GM12878 (cell line): ENCODE measurements at regions not wholly inside any gene's neighbourhood (a gene's known extent, or its start where the extent isn't known, plus 50 kb on each side); places are given as distances from the start of the nearest gene placed in this dataset.

Source experiments
- ATAC-seq: fragments of 200-7000 bp; cut with Tn5 transposase; 3 replicates; pipeline ENCODE4 v1.9.1; 2020; ENCODE audit warnings: mild to moderate bottlenecking, moderate library complexity
- BruUV-seq: library from RNA; stranded (reverse); fragments of 400-500 nt; replicated peaks from 2 replicates; lab custom pipeline; 2021; lab: Mats Ljungman, UMichigan
- CTCF ChIA-PET: fragments of 300-600 bp; sonication (Branson Sonifier 250); formaldehyde crosslinking; extraction: SDS; loops from one replicate; lab custom pipeline; 2021; ENCODE audit warnings: inconsistent platforms; lab: Yijun Ruan, JAX
- POLR2A ChIA-PET: fragments of 350-600 bp; formaldehyde crosslinking; extraction: SDS; loops from one replicate; lab custom pipeline; 2021; ENCODE audit warnings: inconsistent platforms; lab: Charles Lee
- RAD21 ChIA-PET: fragments of 300-600 bp; sonication (Branson Sonifier 250); formaldehyde crosslinking; loops from one replicate; lab custom pipeline; 2023; ENCODE audit warnings: antibody characterized with exemption; ENCODE audit not compliant: unreplicated experiment; lab: Charles Lee
- SMC1A ChIA-PET: fragments of 300-600 bp; sonication (Branson Sonifier 250); formaldehyde crosslinking; loops from one replicate; lab custom pipeline; 2023; ENCODE audit not compliant: unreplicated experiment, uncharacterized antibody; lab: Charles Lee
- DNase-seq: peaks from one replicate; pipeline ENCODE4 v3.0.0-alpha.2; 2011; ENCODE audit warnings: low read depth, low spot score
- FAIRE-seq: peaks from 3 replicates; lab custom pipeline; 2011; peaks lifted over from hg19 to GRCh38; lab: Jason Lieb, UNC
- H2AFZ ChIP-seq: 2 replicates; pipeline ENCODE4 v1.6.0; 2011; ENCODE audit warnings: low read depth, low read length, control low read depth; ENCODE audit not compliant: control insufficient read depth
- H3K27ac ChIP-seq: 2 replicates; pipeline ENCODE4 v1.5.1; 2011; ENCODE audit warnings: control low read depth; ENCODE audit not compliant: control insufficient read depth, insufficient read depth
- H3K27me3 ChIP-seq, 2 experiments: replicated peaks in 1 of 2; 2 replicates each; pipeline versions ENCODE4 v1.6.0 to v1.6.1; 2011; ENCODE audit warnings: low read length in 1 of 2; ENCODE audit not compliant: control insufficient read depth in 2 of 2, insufficient read depth in 2 of 2
- H3K36me3 ChIP-seq, 2 experiments: 2 replicates each; pipeline ENCODE4 v1.5.1; 2011; ENCODE audit warnings: low read length in 1 of 2; ENCODE audit not compliant: control insufficient read depth in 2 of 2, insufficient read depth in 2 of 2
- H3K4me1 ChIP-seq: 2 replicates; pipeline ENCODE4 v1.6.1; 2011; ENCODE audit warnings: mild to moderate bottlenecking, low read length, moderate library complexity, mixed read lengths; ENCODE audit not compliant: control insufficient read depth, insufficient read depth
- H3K4me2 ChIP-seq: 2 replicates; pipeline ENCODE4 v1.6.0; 2011; ENCODE audit warnings: control low read depth; ENCODE audit not compliant: control insufficient read depth, insufficient read depth
- H3K4me3 ChIP-seq: fragments of 200-600 bp; sonication (generic); 2 replicates; pipeline ENCODE4 v1.5.1; 2016
- H3K79me2 ChIP-seq: 2 replicates; pipeline ENCODE4 v1.6.0; 2011; ENCODE audit warnings: low read length; ENCODE audit not compliant: control insufficient read depth, insufficient read depth
- H3K9ac ChIP-seq: 2 replicates; pipeline ENCODE4 v1.8.0; 2011; ENCODE audit warnings: low read length, control low read depth, mixed read lengths; ENCODE audit not compliant: control insufficient read depth, insufficient read depth
- H3K9me3 ChIP-seq: replicated peaks from 3 replicates; pipeline ENCODE4 v1.5.1; 2011; ENCODE audit warnings: mild to moderate bottlenecking, low read length; ENCODE audit not compliant: control insufficient read depth, insufficient read depth
- H4K20me1 ChIP-seq: 2 replicates; pipeline ENCODE4 v1.6.0; 2011; ENCODE audit not compliant: control insufficient read depth, insufficient read depth
- CREM ChIP-seq: IDR thresholded peaks from 2 replicates; pipeline ENCODE4 v1.6.1; 2014; ENCODE audit warnings: antibody characterized with exemption, low read depth
- E4F1 ChIP-seq: fragments of 450-650 bp; IDR thresholded peaks from 2 replicates; pipeline ENCODE4 v1.6.1; 2018; ENCODE audit warnings: borderline replicate concordance, mild to moderate bottlenecking; ENCODE audit not compliant: partially characterized antibody
- EGR1 ChIP-seq, 2 experiments: IDR thresholded peaks; 1 replicate in 1 of 2; 2 replicates in 1 of 2; pipeline ENCODE4 v1.6.1; 2011 to 2012; ENCODE audit warnings: low read depth in 2 of 2, low read length in 2 of 2, borderline replicate concordance in 1 of 2, mild to moderate bottlenecking in 1 of 2, moderate library complexity in 1 of 2
- IKZF1 ChIP-seq: fragments of 450-650 bp; conservative IDR thresholded peaks from 2 replicates; pipeline ENCODE4 v1.6.1; 2017; ENCODE audit warnings: antibody characterized with exemption, mild to moderate bottlenecking
- MLLT1 ChIP-seq: fragments of 450-650 bp; IDR thresholded peaks from 2 replicates; pipeline ENCODE4 v1.6.1; 2016; ENCODE audit warnings: mild to moderate bottlenecking
- NFXL1 ChIP-seq: fragments of 450-650 bp; IDR thresholded peaks from 2 replicates; pipeline ENCODE4 v1.6.1; 2017; ENCODE audit warnings: antibody characterized with exemption, mild to moderate bottlenecking, borderline replicate concordance
- PKNOX1 ChIP-seq: fragments of 450-650 bp; IDR thresholded peaks from 2 replicates; pipeline ENCODE4 v1.6.1; 2016; ENCODE audit warnings: mild to moderate bottlenecking
- RAD51 ChIP-seq: fragments of 450-650 bp; IDR thresholded peaks from 2 replicates; pipeline ENCODE4 v1.6.1; 2016; ENCODE audit warnings: moderate library complexity, mild to moderate bottlenecking, inconsistent platforms
- RELB ChIP-seq: fragments of 450-650 bp; IDR thresholded peaks from 2 replicates; pipeline ENCODE4 v1.6.1; 2017; ENCODE audit warnings: low read depth, mild to moderate bottlenecking, moderate library complexity
- SIX5 ChIP-seq: IDR thresholded peaks from 2 replicates; pipeline ENCODE4 v1.6.1; 2011; ENCODE audit warnings: mild to moderate bottlenecking, low read depth, low read length, moderate library complexity; ENCODE audit not compliant: severe bottlenecking
- SPI1 ChIP-seq: IDR thresholded peaks from 2 replicates; pipeline ENCODE4 v1.6.1; 2011; ENCODE audit warnings: low read depth, mild to moderate bottlenecking, low read length, moderate library complexity, borderline replicate concordance; ENCODE audit not compliant: insufficient read depth
- ZZZ3 ChIP-seq: IDR thresholded peaks from 2 replicates; pipeline ENCODE4 v1.6.1; 2011; ENCODE audit warnings: low read depth; ENCODE audit not compliant: control insufficient read depth, insufficient read length
- WGBS: methylation state at CpG from one replicate; pipeline ENCODE4 v1.1.6; 2016; ENCODE audit warnings: low lambda C conversion rate; ENCODE audit not compliant: insufficient replicate concordance, insufficient coverage; ENCODE audit errors: missing lambda C conversion rate; 5-methylcytosine and 5-hydroxymethylcytosine counted together
- in situ Hi-C: fragments of 300-500 bp; cut with MboI; formaldehyde crosslinking; loops from 9 replicates; pipeline ENCODE4 v1.14.3; 2018; ENCODE audit warnings: mixed read lengths
- intact Hi-C: fragments of 100-400 bp; cut with micrococcal nuclease; formaldehyde crosslinking; loops from one replicate; pipeline ENCODE4 v1.14.2; 2022; ENCODE audit not compliant: unreplicated experiment

- Histone ChIP-seq H3K36me3 (no peaks in the 10 kb centered on the region), H3K4me3 (no peak overlapping the region), H3K4me1 (no peaks in the 10 kb centered on the region), H3K27ac (no peak overlapping the region), H3K9me3 (no peaks in the 10 kb centered on the region), H3K9ac (no peak overlapping the region), H3K27me3 (no peaks in the 10 kb centered on the region), H3K4me2 (no peak overlapping the region), H4K20me1 (no peaks in the 10 kb centered on the region), H2AFZ (no peak overlapping the region), H3K79me2 (no peaks in the 10 kb centered on the region)
- FAIRE-seq (no peak), DNase-seq (no peak), ATAC-seq (no peak)
- RAD21 ChIA-PET: no interaction called here
- CTCF ChIA-PET: interaction anchor here (1.6 kb wide), 1 partner anchor 69 kb away, joined by 3 read pairs; no protein-coding TSS in a partner anchor
- in situ Hi-C loops (no loop called here), intact Hi-C loops (no loop called here)
- BruUV-seq: no TSS peak
- POLR2A ChIA-PET: no interaction called here
- SMC1A ChIA-PET: no interaction called here
- no peak for TF ChIP-seq RAD51
- no peak for TF ChIP-seq IKZF1
- TF ChIP-seq SIX5: no peak
- no peak for TF ChIP-seq PKNOX1
- TF ChIP-seq SPI1: no peak
- TF ChIP-seq ZZZ3: no peak
- TF ChIP-seq CREM: no peak
Observed at GRCh38 chr5:36801523-36801922, 75.0 kb upstream of the NIPBL start.

GRCh38 chr5:36802187-36802586 is 74.4 kb upstream of the NIPBL start:
- POLR2A ChIA-PET: no interaction called here
- ATAC-seq: no peak
- no peak for FAIRE-seq
- Histone ChIP-seq H3K27ac (no peak overlapping the region), H2AFZ (no peak overlapping the region), H3K4me3 (no peak overlapping the region), H3K4me1 (no peaks in the 10 kb centered on the region), H3K79me2 (no peaks in the 10 kb centered on the region), H3K27me3 (no peaks in the 10 kb centered on the region), H3K9ac (no peak overlapping the region), H4K20me1 (no peaks in the 10 kb centered on the region), H3K9me3 (no peaks in the 10 kb centered on the region), H3K4me2 (no peak overlapping the region), H3K36me3 (no peaks in the 10 kb centered on the region)
- DNase-seq: no peak
- RAD21 ChIA-PET: no interaction called here
- SMC1A ChIA-PET: no interaction called here
- 37% methylated on average over 5 of the region's 5 CpGs for WGBS
- CTCF ChIA-PET: interaction anchor here (1.5 to 1.6 kb wide), 2 partner anchors 68 to 70 kb away, joined by 3 to 5 read pairs; no protein-coding TSS in a partner anchor
- intact Hi-C loops (no loop called here), in situ Hi-C loops (no loop called here)
- no TSS peak for BruUV-seq
- TF ChIP-seq EGR1 (IDR thresholded peaks at IDR 0.05; ENCODE audit: borderline replicate concordance in 1 of 2, low read depth in 2 of 2, low read length in 2 of 2) (no peak), E4F1 (no peak), MLLT1 (no peak), NFXL1 (no peak), RELB (no peak)
